IMR-90 (cell line): ENCODE measurements at regions not wholly inside any gene's neighbourhood (a gene's known extent, or its start where the extent isn't known, plus 50 kb on each side); places are given as distances from the start of the nearest gene placed in this dataset.

Source experiments
- ATAC-seq: fragments of 200-7000 bp; cut with Tn5 transposase; 2 replicates; pipeline ENCODE4 v1.9.1; 2020; ENCODE audit warnings: low read depth, mild to moderate bottlenecking, moderate library complexity
- BruUV-seq: library from RNA; stranded (reverse); fragments of 400-500 nt; replicated peaks from 2 replicates; lab custom pipeline; 2021; lab: Mats Ljungman, UMichigan
- CTCF ChIA-PET: fragments of 300-600 bp; formaldehyde crosslinking; extraction: SDS; loops from one replicate; lab custom pipeline; 2021; ENCODE audit warnings: antibody characterized with exemption; lab: Yijun Ruan, JAX
- POLR2A ChIA-PET: fragments of 300-600 bp; sonication (Branson Sonifier 250); formaldehyde crosslinking; loops from one replicate; lab custom pipeline; 2022; ENCODE audit warnings: antibody characterized with exemption; ENCODE audit not compliant: unreplicated experiment; lab: Charles Lee
- DNase-seq: peaks from one replicate; pipeline ENCODE4 v3.0.0; 2013
- H2AFZ ChIP-seq: replicated peaks from 2 replicates; pipeline ENCODE3; 2013; ENCODE audit warnings: low read length, mild to moderate bottlenecking; ENCODE audit not compliant: poor library complexity
- H2AK5ac ChIP-seq: 2 replicates; pipeline ENCODE4 v1.6.1; 2013; ENCODE audit warnings: low read depth, low read length, inconsistent platforms
- H2AK9ac ChIP-seq: replicated peaks from 2 replicates; pipeline ENCODE3; 2013; ENCODE audit warnings: mild to moderate bottlenecking, low read depth, low read length, moderate library complexity; ENCODE audit not compliant: poor library complexity
- H2BK120ac ChIP-seq: 2 replicates; pipeline ENCODE4 v1.6.1; 2013; ENCODE audit warnings: low read depth, low read length, inconsistent platforms
- H2BK15ac ChIP-seq: 3 replicates; pipeline ENCODE4 v1.6.1; 2013; ENCODE audit warnings: low read depth, low read length, inconsistent platforms
- H2BK20ac ChIP-seq: 2 replicates; pipeline ENCODE4 v1.6.1; 2013; ENCODE audit warnings: low read depth, mild to moderate bottlenecking, inconsistent platforms, low read length, moderate library complexity
- H2BK5ac ChIP-seq: 2 replicates; pipeline ENCODE4 v1.6.1; 2013; ENCODE audit warnings: mild to moderate bottlenecking, low read depth, low read length, inconsistent platforms; ENCODE audit not compliant: poor library complexity, severe bottlenecking
- H3K14ac ChIP-seq: replicated peaks from 2 replicates; pipeline ENCODE4 v1.6.1; 2013; ENCODE audit warnings: low read depth, low read length, inconsistent platforms
- H3K18ac ChIP-seq: 2 replicates; pipeline ENCODE4 v1.6.1; 2013; ENCODE audit warnings: low read depth, low read length, control low read depth
- H3K23ac ChIP-seq: 2 replicates; pipeline ENCODE4 v1.6.1; 2013; ENCODE audit warnings: low read depth, low read length, inconsistent platforms
- H3K27ac ChIP-seq: 2 replicates; pipeline ENCODE4 v1.5.1; 2013; ENCODE audit warnings: mild to moderate bottlenecking, control low read depth, low read length; ENCODE audit not compliant: insufficient read depth
- H3K27me3 ChIP-seq: 2 replicates; pipeline ENCODE4 v1.6.1; 2013; ENCODE audit warnings: low read length; ENCODE audit not compliant: control insufficient read depth, insufficient read depth
- H3K36me3 ChIP-seq: 2 replicates; pipeline ENCODE4 v1.6.1; 2013; ENCODE audit warnings: low read length, mixed read lengths; ENCODE audit not compliant: control insufficient read depth, insufficient read depth
- H3K4ac ChIP-seq: 2 replicates; pipeline ENCODE4 v1.6.1; 2013; ENCODE audit warnings: low read depth, low read length, inconsistent platforms
- H3K4me1 ChIP-seq: 2 replicates; pipeline ENCODE4 v1.6.1; 2013; ENCODE audit warnings: low read length, mixed read lengths; ENCODE audit not compliant: control insufficient read depth, insufficient read depth
- H3K4me2 ChIP-seq: 2 replicates; pipeline ENCODE4 v1.6.1; 2013; ENCODE audit warnings: low read depth, mild to moderate bottlenecking, control low read depth, low read length, moderate library complexity
- H3K4me3 ChIP-seq: 2 replicates; pipeline ENCODE4 v1.5.1; 2013; ENCODE audit warnings: low read depth, mild to moderate bottlenecking, control low read depth, low read length, moderate library complexity; ENCODE audit not compliant: insufficient read depth
- H3K56ac ChIP-seq: 2 replicates; pipeline ENCODE4 v1.6.1; 2013; ENCODE audit warnings: low read length, inconsistent platforms; ENCODE audit not compliant: insufficient read depth; ENCODE audit errors: extremely low read depth
- H3K79me1 ChIP-seq, 2 experiments: 2 replicates each; pipeline ENCODE4 v1.6.1; 2013; ENCODE audit warnings: low read length in 2 of 2, inconsistent platforms in 1 of 2, low read depth in 1 of 2
- H3K9ac ChIP-seq: 2 replicates; pipeline ENCODE4 v1.6.1; 2013; ENCODE audit warnings: low read depth, low read length, control low read depth
- H3K9me1 ChIP-seq: 2 replicates; pipeline ENCODE4 v1.6.1; 2013; ENCODE audit warnings: low read length, inconsistent platforms; ENCODE audit not compliant: insufficient read depth
- H3K9me3 ChIP-seq: 2 replicates; pipeline ENCODE4 v1.6.1; 2013; ENCODE audit warnings: low read length; ENCODE audit not compliant: control insufficient read depth, insufficient read depth
- H4K20me1 ChIP-seq: 2 replicates; pipeline ENCODE4 v1.6.1; 2013; ENCODE audit warnings: low read length, inconsistent platforms; ENCODE audit not compliant: insufficient read depth
- H4K5ac ChIP-seq: 2 replicates; pipeline ENCODE4 v1.6.1; 2013; ENCODE audit warnings: mild to moderate bottlenecking, low read depth, low read length, control low read depth
- H4K8ac ChIP-seq, 2 experiments: 2 replicates each; pipeline ENCODE4 v1.6.1; 2013; ENCODE audit warnings: low read depth in 2 of 2, low read length in 2 of 2, control low read depth in 1 of 2, inconsistent platforms in 1 of 2
- H4K91ac ChIP-seq: 2 replicates; pipeline ENCODE4 v1.6.1; 2013; ENCODE audit warnings: low read depth, low read length, inconsistent platforms; ENCODE audit not compliant: insufficient read depth
- BHLHE40 ChIP-seq: fragments of 150-350 bp; IDR thresholded peaks from 2 replicates; pipeline ENCODE4 v1.6.1; 2016; ENCODE audit warnings: mild to moderate bottlenecking, low read depth, low read length
- CEBPB ChIP-seq: IDR thresholded peaks from 2 replicates; pipeline ENCODE4 v1.6.1; 2012; ENCODE audit warnings: low read depth, low read length, improper control_type of control experiment
- CHD1 ChIP-seq: IDR thresholded peaks from 2 replicates; pipeline ENCODE4 v1.6.1; 2012; ENCODE audit warnings: low read depth, low read length, improper control_type of control experiment
- CTCF ChIP-seq: conservative IDR thresholded peaks from 2 replicates; pipeline ENCODE4 v1.5.1; 2012; ENCODE audit warnings: mild to moderate bottlenecking, low read depth, low read length, improper control_type of control experiment
- ELK1 ChIP-seq: fragments of 150-350 bp; IDR thresholded peaks from 2 replicates; pipeline ENCODE4 v1.6.1; 2016; ENCODE audit warnings: low read depth, mild to moderate bottlenecking, low read length, moderate library complexity, borderline replicate concordance
- FOS ChIP-seq: fragments of 150-350 bp; IDR thresholded peaks from 2 replicates; pipeline ENCODE4 v1.6.1; 2016; ENCODE audit warnings: low read depth, low read length
- MAFK ChIP-seq: IDR thresholded peaks from 2 replicates; pipeline ENCODE4 v1.6.1; 2012; ENCODE audit warnings: low read depth, low read length, improper control_type of control experiment
- MAZ ChIP-seq: IDR thresholded peaks from 2 replicates; pipeline ENCODE4 v1.6.1; 2012; ENCODE audit warnings: low read depth, mild to moderate bottlenecking, low read length, improper control_type of control experiment, moderate library complexity, borderline replicate concordance
- MXI1 ChIP-seq: IDR thresholded peaks from 2 replicates; pipeline ENCODE4 v1.6.1; 2012; ENCODE audit warnings: low read depth, mild to moderate bottlenecking, low read length, moderate library complexity, borderline replicate concordance
- NFE2L2 ChIP-seq: fragments of 150-350 bp; IDR thresholded peaks from 2 replicates; pipeline ENCODE4 v1.6.1; 2016; ENCODE audit warnings: low read depth, mild to moderate bottlenecking, low read length
- POLR2A ChIP-seq: IDR thresholded peaks from 2 replicates; pipeline ENCODE4 v1.6.1; 2012; ENCODE audit warnings: mild to moderate bottlenecking, low read depth, low read length
- RAD21 ChIP-seq: IDR thresholded peaks from 2 replicates; pipeline ENCODE4 v1.6.1; 2012; ENCODE audit warnings: low read length, improper control_type of control experiment
- RCOR1 ChIP-seq: IDR thresholded peaks from 2 replicates; pipeline ENCODE4 v1.6.1; 2012; ENCODE audit warnings: mild to moderate bottlenecking, low read length, improper control_type of control experiment; ENCODE audit not compliant: insufficient replicate concordance
- RFX5 ChIP-seq: IDR thresholded peaks from 2 replicates; pipeline ENCODE4 v1.8.0; 2012; ENCODE audit warnings: low read depth, mild to moderate bottlenecking, low read length, moderate library complexity
- SMC3 ChIP-seq: fragments of 150-350 bp; IDR thresholded peaks from 2 replicates; pipeline ENCODE4 v1.6.1; 2016; ENCODE audit warnings: low read depth, mild to moderate bottlenecking, antibody characterized with exemption, low read length, moderate library complexity
- USF2 ChIP-seq: fragments of 150-350 bp; IDR thresholded peaks from 2 replicates; pipeline ENCODE4 v1.6.1; 2017; ENCODE audit warnings: mild to moderate bottlenecking, antibody characterized with exemption, low read length, low read depth
- WGBS, 2 experiments: methylation state at CpG; one replicate each; pipeline versions ENCODE4 v1.1.5 to v1.1.7; 2013; ENCODE audit warnings: missing lambda C conversion rate in 2 of 2; ENCODE audit not compliant: insufficient read length in 1 of 2; ENCODE audit errors: extremely low coverage in 2 of 2; 5-methylcytosine and 5-hydroxymethylcytosine counted together
- dilution Hi-C: fragments of 300-500 bp; cut with HindIII; formaldehyde crosslinking; loops from one replicate; pipeline ENCODE4 v1.14.3; 2018; ENCODE audit warnings: low sequenced_read_pairs; ENCODE audit not compliant: unreplicated experiment
- in situ Hi-C: fragments of 300-500 bp; cut with MboI; formaldehyde crosslinking; loops from 3 replicates; pipeline ENCODE4 v1.14.3; 2019; ENCODE audit warnings: low sequenced_read_pairs, inconsistent platforms, mixed read lengths
- intact Hi-C: fragments of 100-400 bp; cut with micrococcal nuclease; formaldehyde crosslinking; loops from 2 replicates; pipeline ENCODE4 v1.10.0; 2022

- no peak overlapping the region for H3K18ac ChIP-seq
- no CpG with 5 or more reads among the region's 2 CpGs for WGBS, 2 experiments
- DNase-seq (no peak), ATAC-seq (no peak)
- H3K36me3 ChIP-seq: no peaks in the 10 kb centered on the region
- no peaks in the 10 kb centered on the region for H3K27me3 ChIP-seq
- no peaks in the 10 kb centered on the region for H4K20me1 ChIP-seq
- H2BK120ac ChIP-seq: no peak overlapping the region
- no peak overlapping the region for H3K14ac ChIP-seq
- H4K91ac ChIP-seq: no peak overlapping the region
- no peak overlapping the region for H4K8ac ChIP-seq
- H3K4me2 ChIP-seq: no peak overlapping the region
- dilution Hi-C loops (no loop called here), in situ Hi-C loops (no loop called here), intact Hi-C loops (no loop called here)
- no peak overlapping the region for H3K4ac ChIP-seq
- H3K9me3 ChIP-seq: no peaks in the 10 kb centered on the region
- no peak overlapping the region for H2AK9ac ChIP-seq
- no peak overlapping the region for H2BK5ac ChIP-seq
- no peak overlapping the region for H2AFZ ChIP-seq
- ChIA-PET POLR2A (no interaction called here), CTCF (no interaction called here)
- no peak overlapping the region for H3K56ac ChIP-seq
- H3K4me3 ChIP-seq: no peak overlapping the region
- H3K27ac ChIP-seq: no peak overlapping the region
- H3K9me1 ChIP-seq: no peaks in the 10 kb centered on the region
- H3K79me1 ChIP-seq: no peaks in the 10 kb centered on the region
- no peak overlapping the region for H2AK5ac ChIP-seq
- H3K23ac ChIP-seq: no peak overlapping the region
- TF ChIP-seq RAD21: no peak
- no peak for TF ChIP-seq SMC3
- TF ChIP-seq NFE2L2: no peak
- no peak for TF ChIP-seq MXI1
- no peak for TF ChIP-seq MAFK
- TF ChIP-seq ELK1: no peak
- TF ChIP-seq USF2: no peak
- TF ChIP-seq MAZ: no peak
- no peak for TF ChIP-seq CHD1
- no peak for TF ChIP-seq RCOR1
- TF ChIP-seq FOS: no peak
- no peak for TF ChIP-seq RFX5
- no peak for TF ChIP-seq POLR2A
- no peak for TF ChIP-seq CEBPB
- no peak for TF ChIP-seq CTCF
- TF ChIP-seq BHLHE40: no peak
- no peak overlapping the region for H3K9ac ChIP-seq
- H2BK20ac ChIP-seq: no peak overlapping the region
- H4K5ac ChIP-seq: no peak overlapping the region
- BruUV-seq: no TSS peak
- no peaks in the 10 kb centered on the region for H3K4me1 ChIP-seq
- H2BK15ac ChIP-seq: no peak overlapping the region
These were observed 204.1 kb downstream of the CNTN3 start for GRCh38 chr3:74410276-74410941.
